ENCODE measurements at regions not wholly inside any gene's neighbourhood (a gene's known extent, or its start where the extent isn't known, plus 50 kb on each side); places are given as distances from the start of the nearest gene placed in this dataset.

DNA sequence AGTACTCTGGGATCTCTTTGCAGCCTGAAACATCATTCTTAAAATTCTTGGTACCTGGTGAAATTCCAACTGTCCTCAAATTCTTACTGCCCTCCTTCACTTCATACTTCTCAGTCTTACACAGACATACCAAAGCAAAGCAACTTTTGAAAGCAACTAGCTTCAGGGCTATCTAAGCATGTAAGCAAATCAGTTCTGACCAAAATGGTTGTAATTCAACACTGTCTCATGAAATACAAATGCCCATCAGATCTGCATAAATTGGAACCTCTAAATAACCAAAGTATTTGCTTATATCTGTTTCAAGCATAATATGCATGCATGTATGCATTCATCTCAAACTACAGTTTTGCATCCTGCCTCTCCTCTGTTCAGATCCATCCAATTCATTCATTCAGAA is 308.1 kb upstream of the PPARGC1A start:
- H3K4me1 ChIP-seq (ENCODE audit: control insufficient read depth in 1 of 2, insufficient read depth in 2 of 2, low read length in 2 of 2): no peaks in the 10 kb centered on the region
- H3K4me3 ChIP-seq (replicated peaks in 1 of 3; ENCODE audit: low read depth in 2 of 3, low read length in 3 of 3): no peak overlapping the region
- no peaks in the 10 kb centered on the region for H3K27me3 ChIP-seq (ENCODE audit: control insufficient read depth in 2 of 2, insufficient read depth in 2 of 2, low read length in 2 of 2)
- no peaks in the 10 kb centered on the region for H3K9me3 ChIP-seq (replicated peaks in 1 of 2; ENCODE audit: control insufficient read depth in 1 of 2, insufficient read depth in 1 of 2, low read length in 2 of 2)
- Mint-ChIP-seq H3K4me3 (no peak overlapping the region), H3K36me3 (no peaks in the 10 kb centered on the region), H3K9me3 (peaks cover 0 to 5% (median 2%) of the 10 kb centered on the region in 7 donors), H3K27me3 (ENCODE audit: low read depth in 3 of 3) (peaks cover 0 to 3% (median 3%) of the 10 kb centered on the region in 3 donors), H3K27ac (no peak overlapping the region), H3K4me1 (no peaks in the 10 kb centered on the region)
- H3K9ac ChIP-seq (ENCODE audit: insufficient read depth, low read length, poor library complexity, severe bottlenecking): no peak overlapping the region
- no peak overlapping the region for H3K4me2 ChIP-seq (replicated peaks; ENCODE audit: extremely low read depth, low read length, poor library complexity, severe bottlenecking)
- H3K36me3 ChIP-seq (replicated peaks in 1 of 2; ENCODE audit: control insufficient read depth in 1 of 2, insufficient read depth in 2 of 2, low read length in 2 of 2): no peaks in the 10 kb centered on the region
- TF ChIP-seq, protein P1, sequence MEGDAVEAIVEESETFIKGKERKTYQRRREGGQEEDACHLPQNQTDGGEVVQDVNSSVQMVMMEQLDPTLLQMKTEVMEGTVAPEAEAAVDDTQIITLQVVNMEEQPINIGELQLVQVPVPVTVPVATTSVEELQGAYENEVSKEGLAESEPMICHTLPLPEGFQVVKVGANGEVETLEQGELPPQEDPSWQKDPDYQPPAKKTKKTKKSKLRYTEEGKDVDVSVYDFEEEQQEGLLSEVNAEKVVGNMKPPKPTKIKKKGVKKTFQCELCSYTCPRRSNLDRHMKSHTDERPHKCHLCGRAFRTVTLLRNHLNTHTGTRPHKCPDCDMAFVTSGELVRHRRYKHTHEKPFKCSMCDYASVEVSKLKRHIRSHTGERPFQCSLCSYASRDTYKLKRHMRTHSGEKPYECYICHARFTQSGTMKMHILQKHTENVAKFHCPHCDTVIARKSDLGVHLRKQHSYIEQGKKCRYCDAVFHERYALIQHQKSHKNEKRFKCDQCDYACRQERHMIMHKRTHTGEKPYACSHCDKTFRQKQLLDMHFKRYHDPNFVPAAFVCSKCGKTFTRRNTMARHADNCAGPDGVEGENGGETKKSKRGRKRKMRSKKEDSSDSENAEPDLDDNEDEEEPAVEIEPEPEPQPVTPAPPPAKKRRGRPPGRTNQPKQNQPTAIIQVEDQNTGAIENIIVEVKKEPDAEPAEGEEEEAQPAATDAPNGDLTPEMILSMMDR (IDR thresholded peaks at IDR 0.05): no peak
- H3K27ac ChIP-seq (ENCODE audit: low read depth in 1 of 2, low read length in 2 of 2): no peak overlapping the region
- DNase-seq: no peak
- H4K20me1 ChIP-seq (ENCODE audit: insufficient read depth, low read length): no peaks in the 10 kb centered on the region
- H3K79me2 ChIP-seq (ENCODE audit: insufficient read depth, low read length): no peaks in the 10 kb centered on the region
- H2AFZ ChIP-seq (ENCODE audit: insufficient read depth, low read depth, low read length, poor library complexity, severe bottlenecking): no peak overlapping the region
- intact Hi-C loops (cut with micrococcal nuclease): no loop called here

DNA sequence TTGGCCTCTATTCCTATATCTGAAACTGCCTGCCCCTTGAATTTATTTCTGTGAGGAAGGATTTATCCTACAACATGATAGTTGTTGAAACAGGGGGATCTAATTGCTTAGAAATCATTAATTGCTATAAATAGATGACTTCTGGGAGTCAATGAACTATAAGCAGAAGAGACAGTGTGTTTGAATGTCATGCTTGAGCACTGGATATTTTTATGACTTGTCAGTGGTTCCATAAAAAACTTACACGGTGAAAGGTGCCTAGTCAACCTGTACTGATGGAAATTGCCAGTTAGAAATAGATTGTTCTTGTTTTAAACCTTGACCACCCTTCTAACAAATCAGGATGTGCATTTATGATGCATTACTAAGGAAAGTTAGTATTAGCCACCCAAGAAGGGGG is 306.9 kb upstream of the PPARGC1A start:
- Mint-ChIP-seq H3K27ac (no peak overlapping the region), H3K9me3 (peaks cover 0 to 3% (median 0%) of the 10 kb centered on the region in 7 donors), H3K36me3 (no peaks in the 10 kb centered on the region), H3K4me3 (no peak overlapping the region), H3K27me3 (ENCODE audit: low read depth in 3 of 3) (peaks cover 0 to 3% (median 3%) of the 10 kb centered on the region in 3 donors), H3K4me1 (no peaks in the 10 kb centered on the region)
- no peak for DNase-seq
- H2AFZ ChIP-seq (ENCODE audit: insufficient read depth, low read depth, low read length, poor library complexity, severe bottlenecking): no peak overlapping the region
- H3K27ac ChIP-seq (ENCODE audit: low read depth in 1 of 2, low read length in 2 of 2): no peak overlapping the region
- no peaks in the 10 kb centered on the region for H3K4me1 ChIP-seq (ENCODE audit: control insufficient read depth in 1 of 2, insufficient read depth in 2 of 2, low read length in 2 of 2)
- H3K27me3 ChIP-seq (ENCODE audit: control insufficient read depth in 2 of 2, insufficient read depth in 2 of 2, low read length in 2 of 2): no peaks in the 10 kb centered on the region
- H3K4me2 ChIP-seq (replicated peaks; ENCODE audit: extremely low read depth, low read length, poor library complexity, severe bottlenecking): no peak overlapping the region
- intact Hi-C loops (cut with micrococcal nuclease): no loop called here
- H3K9me3 ChIP-seq (replicated peaks in 1 of 2; ENCODE audit: control insufficient read depth in 1 of 2, insufficient read depth in 1 of 2, low read length in 2 of 2): no peaks in the 10 kb centered on the region
- H3K79me2 ChIP-seq (ENCODE audit: insufficient read depth, low read length): no peaks in the 10 kb centered on the region
- TF ChIP-seq, protein P1 (IDR thresholded peaks at IDR 0.05): no peak
- H3K4me3 ChIP-seq (replicated peaks in 1 of 3; ENCODE audit: low read depth in 2 of 3, low read length in 3 of 3): no peak overlapping the region
- no peaks in the 10 kb centered on the region for H4K20me1 ChIP-seq (ENCODE audit: insufficient read depth, low read length)
- no peaks in the 10 kb centered on the region for H3K36me3 ChIP-seq (replicated peaks in 1 of 2; ENCODE audit: control insufficient read depth in 1 of 2, insufficient read depth in 2 of 2, low read length in 2 of 2)
- WGBS (ENCODE audit: insufficient coverage): no CpG with 5 or more reads among the region's 1 CpG
- no peak overlapping the region for H3K9ac ChIP-seq (ENCODE audit: insufficient read depth, low read length, poor library complexity, severe bottlenecking)

All from CD14-positive monocyte (primary cell).